Liver (tissue), 8 donors: ENCODE measurements at regions not wholly inside any gene's neighbourhood (a gene's known extent, or its start where the extent isn't known, plus 50 kb on each side); places are given as distances from the start of the nearest gene placed in this dataset.

ENCODE experiments used
- DNase-seq: peaks from one replicate; pipeline ENCODE4 v3.0.0-alpha.2; 2017; ENCODE audit warnings: low spot score
- H3K27ac ChIP-seq, 2 donors: one replicate each; pipeline ENCODE4 v1.7.0; 2013; ENCODE audit warnings: inconsistent platforms in 2 of 2, low read length in 2 of 2, control low read depth in 1 of 2, low read depth in 1 of 2, mild to moderate bottlenecking in 1 of 2
- H3K27me3 ChIP-seq, 4 donors: one replicate each; pipeline versions ENCODE4 v1.6.1 to v1.7.0; 2013; ENCODE audit warnings: low read length in 3 of 4, inconsistent platforms in 1 of 4, mild to moderate bottlenecking in 1 of 4, moderate library complexity in 1 of 4; ENCODE audit not compliant: control insufficient read depth in 4 of 4, insufficient read depth in 4 of 4
- H3K36me3 ChIP-seq, 4 donors: one replicate each; pipeline versions ENCODE4 v1.6.1 to v1.7.0; 2013; ENCODE audit warnings: low read length in 3 of 4, mild to moderate bottlenecking in 3 of 4, low read depth in 1 of 4, moderate library complexity in 1 of 4; ENCODE audit not compliant: control insufficient read depth in 4 of 4, insufficient read depth in 3 of 4
- H3K4me1 ChIP-seq, 4 donors: one replicate each; pipeline versions ENCODE4 v1.6.1 to v1.7.0; 2013; ENCODE audit warnings: low read length in 3 of 4, mild to moderate bottlenecking in 3 of 4, moderate library complexity in 1 of 4; ENCODE audit not compliant: control insufficient read depth in 4 of 4, insufficient read depth in 4 of 4
- H3K4me3 ChIP-seq, 3 donors: one replicate each; pipeline versions ENCODE4 v1.6.1 to v1.7.0; 2013; ENCODE audit warnings: low read length in 3 of 3, control low read depth in 1 of 3, low read depth in 1 of 3, mild to moderate bottlenecking in 1 of 3
- H3K9ac ChIP-seq, 2 donors: one replicate each; pipeline ENCODE4 v1.7.0; 2013; ENCODE audit warnings: low read length in 2 of 2, mild to moderate bottlenecking in 2 of 2, moderate library complexity in 2 of 2, control low read depth in 1 of 2, low read depth in 1 of 2
- H3K9me3 ChIP-seq, 4 donors: one replicate each; pipeline versions ENCODE4 v1.6.1 to v1.7.0; 2013; ENCODE audit warnings: low read length in 3 of 4; ENCODE audit not compliant: control insufficient read depth in 4 of 4
- ATF3 ChIP-seq: IDR thresholded peaks from 2 replicates; pipeline ENCODE4 v1.6.1; 2016; ENCODE audit warnings: antibody characterized with exemption
- CTCF ChIP-seq: fragments of 150-350 bp; IDR thresholded peaks from 2 replicates; pipeline ENCODE4 v1.5.1; 2017; ENCODE audit warnings: improper control_type of control experiment, low read depth, low read length; ENCODE audit not compliant: missing input control
- FOXA1 ChIP-seq: IDR thresholded peaks from 2 replicates; pipeline ENCODE4 v1.6.1; 2016; ENCODE audit warnings: antibody characterized with exemption
- HNF4A ChIP-seq, 2 donors: conservative IDR thresholded peaks; 2 replicates each; pipeline ENCODE4 v1.6.1; 2016; ENCODE audit warnings: antibody characterized with exemption in 2 of 2, mild to moderate bottlenecking in 2 of 2
- JUND ChIP-seq, 2 donors: IDR thresholded peaks; 2 replicates each; pipeline ENCODE4 v1.6.1; 2016; ENCODE audit warnings: antibody characterized with exemption in 2 of 2
- NR2F2 ChIP-seq: IDR thresholded peaks from 2 replicates; pipeline ENCODE4 v1.6.1; 2016; ENCODE audit warnings: antibody characterized with exemption
- RAD21 ChIP-seq, 2 donors: IDR thresholded peaks; 2 replicates each; pipeline ENCODE4 v1.6.1; 2016; ENCODE audit warnings: antibody characterized with exemption in 2 of 2, mild to moderate bottlenecking in 2 of 2
- REST ChIP-seq: IDR thresholded peaks from 2 replicates; pipeline ENCODE4 v1.6.1; 2016; ENCODE audit warnings: antibody characterized with exemption, mild to moderate bottlenecking
- RXRA ChIP-seq, 2 donors: IDR thresholded peaks; 2 replicates each; pipeline ENCODE4 v1.6.1; 2017 to 2018; ENCODE audit warnings: antibody characterized with exemption in 2 of 2, mild to moderate bottlenecking in 1 of 2
- SP1 ChIP-seq: IDR thresholded peaks from 2 replicates; pipeline ENCODE4 v1.6.1; 2018; ENCODE audit warnings: antibody characterized with exemption, mild to moderate bottlenecking
- TAF1 ChIP-seq: conservative IDR thresholded peaks from 2 replicates; pipeline ENCODE4 v1.6.1; 2016; ENCODE audit warnings: antibody characterized with exemption, mild to moderate bottlenecking
- YY1 ChIP-seq: IDR thresholded peaks from 2 replicates; pipeline ENCODE4 v1.6.1; 2016; ENCODE audit warnings: antibody characterized with exemption, mild to moderate bottlenecking
- WGBS: extraction: QIAGEN DNeasy Blood & Tissue Kit; methylation state at CpG from one replicate; pipeline ENCODE4 v1.1.7; 2013; 5-methylcytosine and 5-hydroxymethylcytosine counted together
- donor health status: healthy.
- donor health status: healthy.
- donor health status: healthy.
- donor health status: healthy.
- donor health status: healthy.

GRCh38 chr1:71231751-71232150, 150.9 kb upstream of the ZRANB2 start (continued):
- no peak for TF ChIP-seq CTCF

- no peak overlapping the region for H3K27ac ChIP-seq
- H3K9ac ChIP-seq = no peak overlapping the region
- no peak overlapping the region for H3K4me3 ChIP-seq
- no peak for TF ChIP-seq RXRA (IDR thresholded peaks at IDR 0.05)
- no peak for TF ChIP-seq REST
- no peak for TF ChIP-seq TAF1
- no peak for TF ChIP-seq FOXA1
- no peak for TF ChIP-seq CTCF
- no peak for TF ChIP-seq NR2F2
- TF ChIP-seq YY1 = no peak
- TF ChIP-seq ATF3 = no peak
- no peak for TF ChIP-seq RAD21 (IDR thresholded peaks at IDR 0.05)
- DNase-seq = no peak
- no peaks in the 10 kb centered on the region for H3K4me1 ChIP-seq
- no peaks in the 10 kb centered on the region for H3K9me3 ChIP-seq
- 58% methylated on average over 12 of the region's 12 CpGs for WGBS
- no peaks in the 10 kb centered on the region for H3K27me3 ChIP-seq
- H3K36me3 ChIP-seq = no peaks in the 10 kb centered on the region
Measured at GRCh38 chr1:71228742-71229365, 148.0 kb upstream of the ZRANB2 start.

GRCh38 chr1:71228241-71228640, 147.4 kb upstream of the ZRANB2 start:
- Histone ChIP-seq H3K9ac (no peak overlapping the region), H3K4me1 (no peaks in the 10 kb centered on the region), H3K4me3 (no peak overlapping the region), H3K9me3 (no peaks in the 10 kb centered on the region), H3K27ac (no peak overlapping the region), H3K36me3 (no peaks in the 10 kb centered on the region), H3K27me3 (no peaks in the 10 kb centered on the region)
- no peak for TF ChIP-seq JUND (IDR thresholded peaks at IDR 0.05)
- TF ChIP-seq HNF4A (conservative IDR thresholded peaks at IDR 0.05) = no peak
- TF ChIP-seq SP1 = no peak
- no peak for TF ChIP-seq RXRA (IDR thresholded peaks at IDR 0.05)
- DNase-seq = no peak
- 86% methylated on average over 4 of the region's 4 CpGs for WGBS
